ENCODE measurements at regions not wholly inside any gene's neighbourhood (a gene's known extent, or its start where the extent isn't known, plus 50 kb on each side); places are given as distances from the start of the nearest gene placed in this dataset.
A peak's percentile ranks its signal among the peaks of the same experiment; 100 is the strongest.

GRCh38 chr14:76926521-76927251 is 100.5 kb downstream of the LRRC74A start:
- Histone ChIP-seq H3K4me3 (ENCODE audit: low read length) (no peak overlapping the region), H3K9me3 (ENCODE audit: control insufficient read depth, low read depth, low read length) (no peaks in the 10 kb centered on the region), H3K27ac (ENCODE audit: low read length) (peak overlapping the region; percentile 45), H3K27me3 (ENCODE audit: control insufficient read depth, insufficient read depth, low read length) (no peaks in the 10 kb centered on the region), H3K36me3 (ENCODE audit: control insufficient read depth, insufficient read depth, low read length) (no peaks in the 10 kb centered on the region), H3K4me1 (ENCODE audit: control insufficient read depth, insufficient read depth, low read length) (peaks cover 33% of the 10 kb centered on the region)
- no peak for DNase-seq
- WGBS (ENCODE audit: insufficient coverage, low lambda C conversion rate) = no CpG with 5 or more reads among the region's 7 CpGs

GRCh38 chr14:76925097-76925441 is 98.9 kb downstream of the LRRC74A start:
- H3K9me3 ChIP-seq (ENCODE audit: control insufficient read depth, low read depth, low read length) = no peaks in the 10 kb centered on the region
- no peak overlapping the region for H3K4me3 ChIP-seq (ENCODE audit: low read length)
- WGBS (ENCODE audit: insufficient coverage, low lambda C conversion rate) = no CpG with 5 or more reads among the region's 9 CpGs

GRCh38 chr14:76924371-76925096 is 98.3 kb downstream of the LRRC74A start:
- no peak overlapping the region for H3K4me3 ChIP-seq (ENCODE audit: low read length)
- peak in 1 of 2 donors; percentile 72 for DNase-seq
- H3K4me1 ChIP-seq (ENCODE audit: control insufficient read depth, insufficient read depth, low read length) = peaks cover 54% of the 10 kb centered on the region
- no peaks in the 10 kb centered on the region for H3K36me3 ChIP-seq (ENCODE audit: control insufficient read depth, insufficient read depth, low read length)
- H3K27me3 ChIP-seq (ENCODE audit: control insufficient read depth, insufficient read depth, low read length) = no peaks in the 10 kb centered on the region
- H3K27ac ChIP-seq (ENCODE audit: low read length) = peak overlapping the region; percentile 54
- H3K9me3 ChIP-seq (ENCODE audit: control insufficient read depth, low read depth, low read length) = no peaks in the 10 kb centered on the region
- no CpG with 5 or more reads among the region's 15 CpGs for WGBS (ENCODE audit: insufficient coverage, low lambda C conversion rate)

More at GRCh38 chr14:76925097-76925441, 98.9 kb downstream of the LRRC74A start:
- Histone ChIP-seq H3K36me3 (ENCODE audit: control insufficient read depth, insufficient read depth, low read length) (no peaks in the 10 kb centered on the region), H3K4me1 (ENCODE audit: control insufficient read depth, insufficient read depth, low read length) (peaks cover 50% of the 10 kb centered on the region), H3K27ac (ENCODE audit: low read length) (peak overlapping the region; percentile 36), H3K27me3 (ENCODE audit: control insufficient read depth, insufficient read depth, low read length) (no peaks in the 10 kb centered on the region)
- no peak for DNase-seq

GRCh38 chr14:76923431-76924370 is 97.5 kb downstream of the LRRC74A start:
- H3K27ac ChIP-seq (ENCODE audit: low read length) = peak overlapping the region; percentile 54
- H3K4me1 ChIP-seq (ENCODE audit: control insufficient read depth, insufficient read depth, low read length) = peaks cover 63% of the 10 kb centered on the region
- 100% methylated on average over 1 of the region's 22 CpGs for WGBS (ENCODE audit: insufficient coverage, low lambda C conversion rate)

GRCh38 chr14:76922584-76922983 is 96.4 kb downstream of the LRRC74A start:
- Histone ChIP-seq H3K27me3 (ENCODE audit: control insufficient read depth, insufficient read depth, low read length) (no peaks in the 10 kb centered on the region), H3K36me3 (ENCODE audit: control insufficient read depth, insufficient read depth, low read length) (no peaks in the 10 kb centered on the region), H3K27ac (ENCODE audit: low read length) (peak overlapping the region; percentile 54), H3K9me3 (ENCODE audit: control insufficient read depth, low read depth, low read length) (no peaks in the 10 kb centered on the region), H3K4me3 (ENCODE audit: low read length) (no peak overlapping the region), H3K4me1 (ENCODE audit: control insufficient read depth, insufficient read depth, low read length) (peaks cover 70% of the 10 kb centered on the region)
- peak in 1 of 2 donors; percentile 35 for DNase-seq
- 77% methylated on average over 11 of the region's 12 CpGs for WGBS (ENCODE audit: insufficient coverage, low lambda C conversion rate)

More at GRCh38 chr14:76923431-76924370, 97.5 kb downstream of the LRRC74A start:
- no peaks in the 10 kb centered on the region for H3K27me3 ChIP-seq (ENCODE audit: control insufficient read depth, insufficient read depth, low read length)
- no peak overlapping the region for H3K4me3 ChIP-seq (ENCODE audit: low read length)
- no peaks in the 10 kb centered on the region for H3K9me3 ChIP-seq (ENCODE audit: control insufficient read depth, low read depth, low read length)
- H3K36me3 ChIP-seq (ENCODE audit: control insufficient read depth, insufficient read depth, low read length) = no peaks in the 10 kb centered on the region
- DNase-seq = peak in 1 of 2 donors; percentile 26

- H3K9me3 ChIP-seq (ENCODE audit: control insufficient read depth, low read depth, low read length) = no peaks in the 10 kb centered on the region
- WGBS (ENCODE audit: insufficient coverage, low lambda C conversion rate) = 100% methylated on average over 4 of the region's 5 CpGs
- H3K4me1 ChIP-seq (ENCODE audit: control insufficient read depth, insufficient read depth, low read length) = peaks cover 75% of the 10 kb centered on the region
- H3K36me3 ChIP-seq (ENCODE audit: control insufficient read depth, insufficient read depth, low read length) = no peaks in the 10 kb centered on the region
- H3K4me3 ChIP-seq (ENCODE audit: low read length) = no peak overlapping the region
- peak overlapping the region; percentile 54 for H3K27ac ChIP-seq (ENCODE audit: low read length)
- no peaks in the 10 kb centered on the region for H3K27me3 ChIP-seq (ENCODE audit: control insufficient read depth, insufficient read depth, low read length)
- no peak for DNase-seq
Measured at GRCh38 chr14:76922092-76922491, 95.9 kb downstream of the LRRC74A start.

- peak; percentile 65 to 88 for DNase-seq
- WGBS (ENCODE audit: insufficient coverage, low lambda C conversion rate) = no CpG with 5 or more reads among the region's 4 CpGs
- peak overlapping the region; percentile 76 for H3K27ac ChIP-seq (ENCODE audit: low read length)
- H3K27me3 ChIP-seq (ENCODE audit: control insufficient read depth, insufficient read depth, low read length) = no peaks in the 10 kb centered on the region
- no peaks in the 10 kb centered on the region for H3K36me3 ChIP-seq (ENCODE audit: control insufficient read depth, insufficient read depth, low read length)
- no peaks in the 10 kb centered on the region for H3K9me3 ChIP-seq (ENCODE audit: control insufficient read depth, low read depth, low read length)
- peaks cover 83% of the 10 kb centered on the region for H3K4me1 ChIP-seq (ENCODE audit: control insufficient read depth, insufficient read depth, low read length)
- no peak overlapping the region for H3K4me3 ChIP-seq (ENCODE audit: low read length)
Measured at GRCh38 chr14:76921088-76921399, 94.8 kb downstream of the LRRC74A start.

GRCh38 chr14:76920331-76921087 is 94.3 kb downstream of the LRRC74A start:
- WGBS (ENCODE audit: insufficient coverage, low lambda C conversion rate) = no CpG with 5 or more reads among the region's 13 CpGs
- H3K36me3 ChIP-seq (ENCODE audit: control insufficient read depth, insufficient read depth, low read length) = no peaks in the 10 kb centered on the region
- H3K27me3 ChIP-seq (ENCODE audit: control insufficient read depth, insufficient read depth, low read length) = no peaks in the 10 kb centered on the region
- H3K9me3 ChIP-seq (ENCODE audit: control insufficient read depth, low read depth, low read length) = no peaks in the 10 kb centered on the region
- peaks cover 83% of the 10 kb centered on the region for H3K4me1 ChIP-seq (ENCODE audit: control insufficient read depth, insufficient read depth, low read length)
- H3K4me3 ChIP-seq (ENCODE audit: low read length) = no peak overlapping the region
- peak overlapping the region; percentile 76 for H3K27ac ChIP-seq (ENCODE audit: low read length)
- DNase-seq = no peak

- Histone ChIP-seq H3K4me1 (ENCODE audit: control insufficient read depth, insufficient read depth, low read length) (peaks cover 85% of the 10 kb centered on the region), H3K27me3 (ENCODE audit: control insufficient read depth, insufficient read depth, low read length) (no peaks in the 10 kb centered on the region), H3K27ac (ENCODE audit: low read length) (peak overlapping the region; percentile 76), H3K36me3 (ENCODE audit: control insufficient read depth, insufficient read depth, low read length) (no peaks in the 10 kb centered on the region), H3K9me3 (ENCODE audit: control insufficient read depth, low read depth, low read length) (no peaks in the 10 kb centered on the region), H3K4me3 (ENCODE audit: low read length) (no peak overlapping the region)
- WGBS (ENCODE audit: insufficient coverage, low lambda C conversion rate) = no CpG with 5 or more reads among the region's 21 CpGs
- peak; percentile 78 to 88 for DNase-seq
Measured at GRCh38 chr14:76919431-76920330, 93.5 kb downstream of the LRRC74A start.

Data from large intestine (tissue), 3 donors.